IPS-15b (cell line): ENCODE measurements at regions not wholly inside any gene's neighbourhood (a gene's known extent, or its start where the extent isn't known, plus 50 kb on each side); places are given as distances from the start of the nearest gene placed in this dataset.
"Not testable (repeated sequence)": the region's sequence is repeated elsewhere in the genome, so short reads cannot be mapped to it uniquely, and the experiment has no call there.

ENCODE experiments used
- H3K27me3 ChIP-seq: one replicate; pipeline ENCODE4 v1.6.1; 2013; ENCODE audit warnings: low read length; ENCODE audit not compliant: control insufficient read depth, insufficient read depth
- H3K36me3 ChIP-seq: one replicate; pipeline ENCODE4 v1.6.1; 2013; ENCODE audit warnings: low read length; ENCODE audit not compliant: control insufficient read depth, insufficient read depth
- H3K4me1 ChIP-seq: one replicate; pipeline ENCODE4 v1.6.1; 2013; ENCODE audit warnings: mild to moderate bottlenecking, low read length; ENCODE audit not compliant: control insufficient read depth, insufficient read depth
- H3K4me3 ChIP-seq: one replicate; pipeline ENCODE4 v1.5.1; 2013; ENCODE audit warnings: low read depth, low read length
- H3K9ac ChIP-seq: one replicate; pipeline ENCODE4 v1.6.1; 2013; ENCODE audit warnings: low read depth, mild to moderate bottlenecking, low read length
- H3K9me3 ChIP-seq: one replicate; pipeline ENCODE4 v1.6.1; 2013; ENCODE audit warnings: mild to moderate bottlenecking, low read length; ENCODE audit not compliant: control insufficient read depth, insufficient read depth

DNA sequence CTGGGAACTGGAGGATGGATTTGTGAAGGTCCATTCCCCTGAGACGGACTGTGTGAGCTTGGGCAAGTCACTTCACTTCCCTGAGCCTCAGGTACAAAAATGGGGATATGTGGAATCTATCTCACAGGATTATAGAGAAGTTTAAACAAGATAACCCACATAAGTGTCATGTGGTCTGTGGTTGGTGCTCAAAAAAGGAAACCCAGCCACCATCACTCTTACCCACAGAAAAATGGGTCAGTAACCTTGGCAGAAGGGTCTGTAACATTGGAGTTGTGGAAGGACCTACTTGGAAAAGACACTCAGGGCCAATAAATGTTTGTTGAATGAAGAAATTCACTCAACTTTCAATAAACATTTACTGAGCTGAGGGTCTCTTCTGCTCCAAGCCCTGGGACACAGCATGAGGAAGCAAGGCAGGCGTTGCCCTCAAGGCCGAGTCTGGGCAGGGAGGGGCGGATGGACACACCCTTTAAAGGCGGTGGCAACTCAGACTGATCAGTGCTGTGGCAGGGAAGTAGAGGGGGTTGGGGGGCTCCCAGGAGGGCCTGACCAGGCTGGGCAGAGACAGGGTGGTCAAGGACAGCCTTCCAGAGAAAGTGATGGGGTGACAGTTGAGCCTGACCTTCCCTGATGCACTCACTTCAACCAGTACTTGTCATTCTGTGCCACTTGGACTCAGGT, 66.7 kb upstream of the ACOT11 start:
- Histone ChIP-seq H3K9me3 (no peaks in the 10 kb centered on the region), H3K36me3 (no peaks in the 10 kb centered on the region), H3K9ac (no peak overlapping the region), H3K27me3 (peaks cover 12% of the 10 kb centered on the region), H3K4me3 (no peak overlapping the region), H3K4me1 (peaks cover 25% of the 10 kb centered on the region)

DNA sequence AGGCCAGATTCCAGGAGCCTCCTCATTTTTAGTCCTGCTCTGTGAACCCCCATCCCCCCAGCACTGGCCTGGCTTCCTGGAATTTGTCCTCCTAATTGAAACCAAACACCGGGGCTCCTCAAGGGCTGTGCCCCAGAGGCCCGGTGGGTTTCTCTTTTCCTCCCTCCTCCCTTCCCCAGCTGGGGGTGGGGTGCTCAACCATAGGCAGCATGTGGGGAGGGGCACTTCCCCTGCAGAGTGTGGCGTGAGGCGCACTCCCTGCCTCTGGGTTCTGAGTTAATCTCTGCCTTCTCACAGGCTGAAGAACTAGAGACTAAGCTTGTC, 67.5 kb upstream of the ACOT11 start:
- H3K27me3 ChIP-seq, result peaks cover 13% of the 10 kb centered on the region
- no peak overlapping the region for H3K4me3 ChIP-seq
- H3K36me3 ChIP-seq, result no peaks in the 10 kb centered on the region
- H3K9ac ChIP-seq, result peak overlapping the region; percentile 8
- no peaks in the 10 kb centered on the region for H3K9me3 ChIP-seq
- peaks cover 29% of the 10 kb centered on the region for H3K4me1 ChIP-seq

DNA sequence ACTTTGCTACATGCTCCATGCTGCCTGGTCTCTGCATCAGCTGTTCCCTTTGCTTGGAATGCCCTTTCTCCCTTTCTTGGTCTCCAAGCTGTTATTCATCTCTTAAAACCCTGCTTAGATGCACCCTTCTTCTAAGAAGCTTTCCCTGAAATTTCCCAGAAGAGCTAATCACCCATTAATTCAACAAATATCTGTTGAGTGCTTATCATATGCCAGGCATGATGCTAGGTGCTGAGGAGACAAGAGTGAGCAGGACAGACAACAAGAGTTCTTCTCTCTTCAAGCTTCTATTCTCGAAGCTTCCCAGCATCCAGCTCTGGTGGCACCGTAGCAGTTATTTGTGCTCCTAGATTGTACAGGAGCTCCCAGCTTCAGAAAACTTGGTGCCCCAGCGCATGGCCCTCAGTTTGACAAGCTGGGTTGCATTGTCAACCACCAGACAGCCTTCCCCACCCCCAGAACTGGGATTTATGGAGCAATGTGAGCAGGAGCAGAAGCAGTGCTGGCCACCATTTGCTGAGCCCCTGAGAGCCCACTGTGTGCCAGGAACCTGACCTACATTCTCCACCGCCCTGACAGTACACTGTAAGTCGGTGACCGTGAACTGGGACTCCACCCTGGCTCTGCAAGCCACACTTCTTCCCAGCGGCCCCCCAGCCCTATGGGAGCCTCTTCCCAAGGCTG, 68.0 kb upstream of the ACOT11 start:
- H3K36me3 ChIP-seq, result no peaks in the 10 kb centered on the region
- H3K27me3 ChIP-seq, result peaks cover 13% of the 10 kb centered on the region
- peak overlapping the region; percentile 8 for H3K9ac ChIP-seq
- H3K9me3 ChIP-seq, result no peaks in the 10 kb centered on the region
- H3K4me3 ChIP-seq, result no peak overlapping the region
- peaks cover 29% of the 10 kb centered on the region for H3K4me1 ChIP-seq

GRCh38 chr1:54479251-54479650, 68.8 kb upstream of the ACOT11 start:
- H3K4me1 ChIP-seq, result peaks cover 31% of the 10 kb centered on the region

GRCh38 chr1:54477153-54477561, 70.9 kb upstream of the ACOT11 start:
- Histone ChIP-seq H3K36me3 (no peaks in the 10 kb centered on the region), H3K9ac (no peak overlapping the region), H3K9me3 (no peaks in the 10 kb centered on the region), H3K4me3 (no peak overlapping the region), H3K4me1 (peaks cover 33% of the 10 kb centered on the region), H3K27me3 (peaks cover 35% of the 10 kb centered on the region)

More at GRCh38 chr1:54479251-54479650, 68.8 kb upstream of the ACOT11 start:
- no peaks in the 10 kb centered on the region for H3K9me3 ChIP-seq
- H3K9ac ChIP-seq, result no peak overlapping the region
- peaks cover 15% of the 10 kb centered on the region for H3K27me3 ChIP-seq
- H3K36me3 ChIP-seq, result no peaks in the 10 kb centered on the region
- no peak overlapping the region for H3K4me3 ChIP-seq

DNA sequence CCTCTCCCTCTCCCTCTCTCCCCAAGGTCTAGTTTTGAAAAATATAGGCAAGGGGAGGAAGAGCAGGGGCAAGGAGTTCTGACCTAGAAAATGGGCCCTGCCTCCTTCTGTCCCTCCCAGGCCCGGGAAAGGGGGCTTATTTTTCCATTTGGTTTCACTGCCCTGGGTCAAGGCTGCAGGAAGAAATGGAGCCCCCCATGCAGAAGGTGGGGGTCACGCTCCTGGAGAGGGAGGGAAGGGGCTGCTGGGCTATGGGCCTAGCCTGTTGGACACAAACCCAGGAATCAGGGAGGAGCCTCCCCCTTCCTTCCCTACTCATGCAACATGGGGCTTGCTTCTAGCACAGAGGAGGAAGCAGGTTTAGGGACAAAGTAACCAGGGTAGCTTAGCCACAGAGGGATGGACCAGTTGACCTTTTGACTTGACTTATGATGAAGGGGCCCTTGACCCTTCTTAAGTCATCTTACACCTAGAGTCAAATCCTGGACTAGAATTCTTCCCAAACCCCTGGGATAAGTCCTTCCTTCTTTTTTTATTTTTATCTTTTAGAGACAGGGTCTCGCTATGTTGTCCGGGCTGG, 70.4 kb upstream of the SSBP3 start:
- peak overlapping the region; percentile 8 for H3K4me3 ChIP-seq
- no peak overlapping the region for H3K9ac ChIP-seq
- H3K27me3 ChIP-seq, result peaks cover 35% of the 10 kb centered on the region
- H3K4me1 ChIP-seq, result peaks cover 33% of the 10 kb centered on the region
- no peaks in the 10 kb centered on the region for H3K9me3 ChIP-seq
- no peaks in the 10 kb centered on the region for H3K36me3 ChIP-seq

DNA sequence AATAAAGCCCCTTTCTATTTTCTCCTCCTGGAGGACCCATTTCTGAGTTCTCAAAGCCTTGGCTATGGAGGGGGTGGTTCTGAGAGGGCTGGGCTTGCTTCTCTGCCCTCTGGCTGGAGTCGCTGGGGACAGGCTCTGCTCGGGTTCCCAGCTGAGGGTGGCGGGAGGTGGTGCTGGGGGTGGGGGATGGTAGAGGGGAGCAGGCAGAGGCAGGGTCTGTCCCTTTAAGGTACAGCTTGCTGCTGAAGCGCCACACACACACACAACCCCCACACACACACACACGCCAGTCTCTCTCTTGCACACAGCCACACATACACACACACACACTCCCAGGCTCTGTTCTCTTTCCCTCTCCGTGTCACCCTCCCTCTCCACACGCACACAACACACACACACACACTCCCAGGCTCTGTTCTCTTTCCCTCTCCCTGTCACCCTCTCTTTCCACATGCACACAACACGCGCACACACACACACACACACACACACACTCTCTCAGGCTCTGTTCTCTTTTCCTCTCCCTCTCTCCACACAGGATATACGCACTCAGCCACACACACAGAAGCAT, 69.8 kb upstream of the SSBP3 start:
- H3K27me3 ChIP-seq, result peaks cover 35% of the 10 kb centered on the region
- H3K4me1 ChIP-seq, result peaks cover 29% of the 10 kb centered on the region

GRCh38 chr1:54475357-54475881, 69.2 kb upstream of the SSBP3 start:
- Histone ChIP-seq H3K27me3 (peaks cover 35% of the 10 kb centered on the region), H3K36me3 (no peaks in the 10 kb centered on the region), H3K4me1 (peaks cover 25% of the 10 kb centered on the region), H3K4me3 (peak overlapping the region; percentile 55), H3K9ac (peak overlapping the region; percentile 37), H3K9me3 (no peaks in the 10 kb centered on the region)

More for the DNA sequence above, 69.8 kb upstream of the SSBP3 start:
- H3K36me3 ChIP-seq, result no peaks in the 10 kb centered on the region
- H3K9ac ChIP-seq, result peak overlapping the region; percentile 24
- H3K4me3 ChIP-seq, result peak overlapping the region; percentile 55
- no peaks in the 10 kb centered on the region for H3K9me3 ChIP-seq

DNA sequence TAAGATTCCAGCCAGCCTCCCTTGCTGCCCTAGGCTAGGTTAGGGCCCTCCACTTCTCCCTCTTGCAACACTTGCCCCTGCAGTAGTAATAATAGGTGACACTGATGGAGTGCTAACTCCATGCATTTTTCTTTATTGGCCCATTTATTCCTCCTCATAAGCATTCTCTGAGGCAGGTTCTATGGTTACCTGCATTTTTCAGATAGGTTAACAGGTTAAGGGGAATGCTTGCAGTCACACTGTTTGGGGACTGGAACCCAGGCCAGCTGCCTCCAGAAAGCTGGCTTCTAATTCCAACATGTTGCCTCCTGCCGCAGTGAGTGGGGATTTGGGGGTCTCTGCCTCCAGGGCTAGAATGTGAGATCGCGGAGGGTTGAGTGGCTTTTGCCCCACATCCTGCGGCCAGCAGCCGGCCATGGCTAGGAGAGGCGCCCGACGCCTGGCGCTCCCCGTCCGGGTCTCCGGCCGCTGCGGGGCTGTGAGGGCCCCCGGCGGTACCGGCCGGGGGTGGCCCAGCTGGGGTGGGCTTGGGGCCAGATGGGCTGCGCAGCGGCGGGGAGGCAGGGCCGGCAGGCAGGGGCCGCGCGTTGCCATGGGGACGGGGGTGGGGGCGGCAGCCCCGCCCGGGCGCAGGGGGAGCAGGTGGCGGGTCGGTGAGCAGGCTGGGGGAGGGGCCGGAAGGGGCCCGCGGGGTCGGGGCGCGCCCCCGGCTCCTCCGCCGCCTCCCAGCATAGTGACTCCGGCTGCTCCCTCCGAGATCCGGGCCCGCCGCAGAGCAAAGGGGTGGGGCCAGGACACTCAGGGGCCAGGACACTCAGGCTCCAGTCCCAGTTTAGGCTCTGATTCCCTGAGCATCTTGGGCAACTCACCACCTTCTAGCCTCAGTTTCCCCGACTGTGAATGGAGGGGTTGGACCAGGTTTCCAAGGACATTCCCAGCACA, 68.4 kb upstream of the SSBP3 start:
- Histone ChIP-seq H3K9me3 (no peaks in the 10 kb centered on the region), H3K4me3 (peak overlapping the region; percentile 55), H3K4me1 (peaks cover 18% of the 10 kb centered on the region), H3K36me3 (no peaks in the 10 kb centered on the region), H3K27me3 (peaks cover 31% of the 10 kb centered on the region), H3K9ac (peak overlapping the region; percentile 37)

DNA sequence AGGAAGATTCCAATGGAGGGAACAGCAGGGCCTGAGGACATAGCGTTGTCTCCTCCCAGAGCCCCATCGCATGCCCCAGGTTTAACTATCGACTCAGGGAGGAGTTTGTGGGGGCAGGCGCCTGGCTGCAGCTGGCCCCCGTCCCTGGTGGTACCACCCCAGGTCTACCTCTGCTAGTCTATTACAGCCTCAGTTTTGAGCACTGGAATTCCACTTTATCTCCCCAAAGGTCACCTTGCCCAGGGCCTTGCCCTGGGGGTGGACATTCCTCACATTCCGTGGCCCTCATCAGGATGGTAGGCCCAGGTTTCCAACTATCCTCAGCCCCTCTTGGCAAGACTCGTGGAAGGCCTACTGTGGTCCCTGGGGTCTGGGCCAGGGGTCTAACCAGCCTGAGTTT, 65.4 kb upstream of the SSBP3 start:
- Histone ChIP-seq H3K4me3 (no peak overlapping the region), H3K4me1 (peaks cover 10% of the 10 kb centered on the region), H3K36me3 (no peaks in the 10 kb centered on the region), H3K9me3 (no peaks in the 10 kb centered on the region), H3K9ac (no peak overlapping the region), H3K27me3 (peaks cover 26% of the 10 kb centered on the region)

DNA sequence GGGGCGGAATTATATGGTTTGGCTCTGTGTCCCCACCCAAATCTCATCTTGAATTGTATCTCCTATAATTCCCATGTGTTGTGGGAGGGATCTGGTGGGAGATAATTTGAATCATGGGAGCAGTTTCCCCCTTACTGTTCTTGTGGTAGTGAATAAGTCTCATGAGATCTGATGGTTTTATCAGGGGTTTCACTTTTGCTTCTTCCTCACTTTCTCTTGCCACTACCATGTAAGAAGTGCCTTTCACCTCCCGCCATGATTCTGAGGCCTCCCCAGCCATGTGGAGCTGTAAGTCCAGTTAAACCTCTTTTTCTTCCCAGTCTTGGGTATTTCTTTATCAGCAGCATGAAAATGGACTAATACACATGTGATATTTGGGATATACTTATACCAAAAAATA, 63.2 kb upstream of the SSBP3 start:
- peaks cover 21% of the 10 kb centered on the region for H3K27me3 ChIP-seq
- H3K4me3 ChIP-seq, H3K9me3 ChIP-seq, H3K9ac ChIP-seq, H3K4me1 ChIP-seq, H3K36me3 ChIP-seq: not testable (repeated sequence)
